H9 (cell line): ENCODE measurements at regions not wholly inside any gene's neighbourhood (a gene's known extent, or its start where the extent isn't known, plus 50 kb on each side); places are given as distances from the start of the nearest gene placed in this dataset.

Source experiments
- DNase-seq: peaks from one replicate; pipeline ENCODE4 v3.0.0-alpha.2; 2017
- H2AFZ ChIP-seq: one replicate; pipeline ENCODE4 v1.6.1; 2013; ENCODE audit warnings: mild to moderate bottlenecking, low read length, control low read depth, moderate library complexity
- H2AK5ac ChIP-seq: 2 replicates; pipeline ENCODE4 v1.6.1; 2013; ENCODE audit warnings: low read length, control low read depth, mixed read lengths; ENCODE audit not compliant: insufficient read length
- H2BK120ac ChIP-seq: one replicate; pipeline ENCODE4 v1.6.1; 2013; ENCODE audit warnings: low read depth, mild to moderate bottlenecking, low read length, control low read depth, inconsistent platforms; ENCODE audit not compliant: poor library complexity, severe bottlenecking
- H2BK12ac ChIP-seq: 2 replicates; pipeline ENCODE4 v1.6.1; 2013; ENCODE audit warnings: low read length, control low read depth, mixed read lengths, low read depth; ENCODE audit not compliant: insufficient read length
- H2BK15ac ChIP-seq: 2 replicates; pipeline ENCODE4 v1.6.1; 2013; ENCODE audit warnings: low read depth, low read length, control low read depth
- H2BK20ac ChIP-seq: one replicate; pipeline ENCODE4 v1.6.1; 2013; ENCODE audit warnings: low read depth, mild to moderate bottlenecking, low read length, control low read depth, inconsistent platforms; ENCODE audit not compliant: poor library complexity, severe bottlenecking
- H2BK5ac ChIP-seq: 2 replicates; pipeline ENCODE4 v1.6.1; 2013; ENCODE audit warnings: low read length, control low read depth, mixed read lengths; ENCODE audit not compliant: insufficient read length
- H3K14ac ChIP-seq: 2 replicates; pipeline ENCODE4 v1.6.1; 2013; ENCODE audit warnings: low read length, control low read depth; ENCODE audit not compliant: insufficient read depth
- H3K18ac ChIP-seq: 2 replicates; pipeline ENCODE4 v1.6.1; 2013; ENCODE audit warnings: low read depth, mild to moderate bottlenecking, mixed read lengths, low read length, control low read depth; ENCODE audit not compliant: insufficient read length
- H3K23ac ChIP-seq: 2 replicates; pipeline ENCODE4 v1.6.1; 2013; ENCODE audit warnings: low read length, control low read depth, mixed read lengths, low read depth; ENCODE audit not compliant: insufficient read length
- H3K23me2 ChIP-seq: 2 replicates; pipeline ENCODE4 v1.6.1; 2013; ENCODE audit warnings: low read depth, mild to moderate bottlenecking, mixed read lengths, low read length, control low read depth; ENCODE audit not compliant: insufficient read length, poor library complexity, severe bottlenecking
- H3K27ac ChIP-seq: 2 replicates; pipeline ENCODE4 v1.5.1; 2013; ENCODE audit warnings: low read length, control low read depth, mixed read lengths, low read depth; ENCODE audit not compliant: insufficient read length
- H3K27me3 ChIP-seq: 2 replicates; pipeline ENCODE4 v1.6.1; 2013; ENCODE audit warnings: low read length, control low read depth, inconsistent platforms; ENCODE audit not compliant: insufficient read depth
- H3K4ac ChIP-seq: 2 replicates; pipeline ENCODE4 v1.6.1; 2013; ENCODE audit warnings: low read depth, mild to moderate bottlenecking, control low read depth, inconsistent platforms, low read length, moderate library complexity
- H3K4me1 ChIP-seq: 2 replicates; pipeline ENCODE4 v1.6.1; 2013; ENCODE audit warnings: low read length, control low read depth, inconsistent platforms; ENCODE audit not compliant: insufficient read depth
- H3K4me2 ChIP-seq: 2 replicates; pipeline ENCODE4 v1.6.1; 2013; ENCODE audit warnings: low read length, control low read depth, mixed read lengths; ENCODE audit not compliant: insufficient read length, insufficient read depth
- H3K56ac ChIP-seq: 2 replicates; pipeline ENCODE4 v1.6.1; 2013; ENCODE audit warnings: low read depth, mild to moderate bottlenecking, mixed read lengths, low read length, control low read depth; ENCODE audit not compliant: insufficient read length
- H3K79me1 ChIP-seq: 2 replicates; pipeline ENCODE4 v1.6.1; 2013; ENCODE audit warnings: low read depth, mild to moderate bottlenecking, moderate library complexity, low read length, control low read depth, inconsistent platforms; ENCODE audit not compliant: insufficient read depth, poor library complexity, severe bottlenecking
- H3K79me2 ChIP-seq: 2 replicates; pipeline ENCODE4 v1.6.1; 2013; ENCODE audit warnings: low read length, control low read depth, inconsistent platforms; ENCODE audit not compliant: insufficient read depth
- H3K9ac ChIP-seq: 2 replicates; pipeline ENCODE4 v1.6.1; 2013; ENCODE audit warnings: low read length, control low read depth, mixed read lengths; ENCODE audit not compliant: insufficient read length; ENCODE audit errors: extremely low read depth
- H3K9me3 ChIP-seq: one replicate; pipeline ENCODE4 v1.6.1; 2013; ENCODE audit warnings: low read depth, low read length, inconsistent platforms; ENCODE audit not compliant: control insufficient read depth
- H3T11ph ChIP-seq: one replicate; pipeline ENCODE4 v1.6.1; 2013; ENCODE audit warnings: mild to moderate bottlenecking, low read length, control low read depth, inconsistent platforms
- H4K20me1 ChIP-seq: one replicate; pipeline ENCODE4 v1.6.1; 2013; ENCODE audit not compliant: control insufficient read depth, insufficient read length, insufficient read depth
- H4K5ac ChIP-seq: 2 replicates; pipeline ENCODE4 v1.6.1; 2013; ENCODE audit warnings: low read depth, mild to moderate bottlenecking, mixed read lengths, low read length, control low read depth; ENCODE audit not compliant: insufficient read length
- H4K8ac ChIP-seq: replicated peaks from 2 replicates; pipeline ENCODE4 v1.6.1; 2013; ENCODE audit warnings: low read length, control low read depth, mixed read lengths, low read depth; ENCODE audit not compliant: insufficient read length
- H4K91ac ChIP-seq: 2 replicates; pipeline ENCODE4 v1.6.1; 2013; ENCODE audit warnings: low read depth, mild to moderate bottlenecking, moderate library complexity, mixed read lengths, low read length, control low read depth; ENCODE audit not compliant: insufficient read length
- H3K27ac Mint-ChIP-seq, 3 experiments: 2 replicates in 2 of 3; 3 replicates in 1 of 3; pipeline ENCODE4 v1.8.0; 2020 to 2021; ENCODE audit warnings: mixed read lengths in 3 of 3, mild to moderate bottlenecking in 1 of 3, moderate library complexity in 1 of 3
- H3K27me3 Mint-ChIP-seq: 2 replicates; pipeline ENCODE4 v1.8.0; 2021; ENCODE audit warnings: low read depth, mild to moderate bottlenecking, moderate library complexity, mixed read lengths
- H3K36me3 Mint-ChIP-seq, 3 experiments: 2 replicates in 2 of 3; 3 replicates in 1 of 3; pipeline ENCODE4 v1.8.0; 2020 to 2021; ENCODE audit warnings: low read depth in 3 of 3, mixed read lengths in 3 of 3; ENCODE audit not compliant: insufficient read depth in 1 of 3
- H3K4me1 Mint-ChIP-seq, 2 experiments: 2 replicates each; pipeline ENCODE4 v1.8.0; 2020; ENCODE audit warnings: mixed read lengths in 2 of 2
- H3K4me3 Mint-ChIP-seq, 2 experiments: 2 replicates in 1 of 2; 3 replicates in 1 of 2; pipeline ENCODE4 v1.8.0; 2020 to 2021; ENCODE audit warnings: mild to moderate bottlenecking in 2 of 2, mixed read lengths in 2 of 2, moderate library complexity in 1 of 2
- H3K9me3 Mint-ChIP-seq, 2 experiments: 2 replicates in 1 of 2; 3 replicates in 1 of 2; pipeline ENCODE4 v1.8.0; 2020; ENCODE audit warnings: mild to moderate bottlenecking in 2 of 2, mixed read lengths in 2 of 2, moderate library complexity in 1 of 2
- WGBS: extraction: QIAGEN DNeasy Blood & Tissue Kit; methylation state at CpG from one replicate; pipeline ENCODE4 v1.1.7; 2013; ENCODE audit warnings: missing lambda C conversion rate, low lambda C conversion rate, mixed read lengths; ENCODE audit not compliant: insufficient read length; ENCODE audit errors: extremely low coverage; 5-methylcytosine and 5-hydroxymethylcytosine counted together
- TF ChIP-seq, protein P1 (sequence below): fragments of 200-600 bp; sonication (generic); conservative IDR thresholded peaks from 3 replicates; pipeline ENCODE4 v1.8.0; 2021; ENCODE audit warnings: antibody characterized with exemption, mild to moderate bottlenecking

DNA sequence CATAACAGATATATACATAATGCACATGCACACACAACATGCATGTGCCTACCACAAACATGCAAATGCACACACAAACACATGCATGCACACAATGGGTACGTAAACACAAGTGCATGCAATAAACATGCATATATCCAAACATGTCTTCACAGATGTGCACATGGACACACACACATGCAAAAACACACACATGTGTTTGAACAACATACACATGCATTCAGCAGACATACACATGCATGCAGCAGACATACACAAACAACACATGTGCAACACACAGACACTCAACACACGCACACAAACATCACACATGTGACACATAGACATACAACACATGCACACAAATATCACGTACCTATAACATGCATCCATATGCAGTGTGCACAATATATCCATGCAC is 74.2 kb downstream of the KLF6 start:
- Histone ChIP-seq H3T11ph (no peak overlapping the region), H3K4ac (no peak overlapping the region), H2BK15ac (no peak overlapping the region), H3K18ac (no peak overlapping the region), H3K27ac (no peak overlapping the region), H3K4me2 (no peak overlapping the region), H2BK5ac (no peak overlapping the region), H2BK120ac (no peak overlapping the region), H3K23me2 (no peaks in the 10 kb centered on the region), H3K79me2 (no peaks in the 10 kb centered on the region), H3K9ac (no peak overlapping the region), H2AFZ (no peak overlapping the region), H3K79me1 (no peaks in the 10 kb centered on the region), H4K5ac (no peak overlapping the region), H3K56ac (no peak overlapping the region), H3K23ac (no peak overlapping the region), H4K8ac (no peak overlapping the region), H3K27me3 (no peaks in the 10 kb centered on the region), H3K4me1 (no peaks in the 10 kb centered on the region), H2BK20ac (no peak overlapping the region), H3K9me3 (no peaks in the 10 kb centered on the region), H4K20me1 (no peaks in the 10 kb centered on the region), H3K14ac (no peak overlapping the region), H4K91ac (no peak overlapping the region), H2BK12ac (no peak overlapping the region), H2AK5ac (no peak overlapping the region)
- H3K27me3 Mint-ChIP-seq: no peaks in the 10 kb centered on the region
- no peak for DNase-seq
- no peaks in the 10 kb centered on the region; a peak in 1 of 7 replicates for H3K36me3 Mint-ChIP-seq
- TF ChIP-seq, protein P1, sequence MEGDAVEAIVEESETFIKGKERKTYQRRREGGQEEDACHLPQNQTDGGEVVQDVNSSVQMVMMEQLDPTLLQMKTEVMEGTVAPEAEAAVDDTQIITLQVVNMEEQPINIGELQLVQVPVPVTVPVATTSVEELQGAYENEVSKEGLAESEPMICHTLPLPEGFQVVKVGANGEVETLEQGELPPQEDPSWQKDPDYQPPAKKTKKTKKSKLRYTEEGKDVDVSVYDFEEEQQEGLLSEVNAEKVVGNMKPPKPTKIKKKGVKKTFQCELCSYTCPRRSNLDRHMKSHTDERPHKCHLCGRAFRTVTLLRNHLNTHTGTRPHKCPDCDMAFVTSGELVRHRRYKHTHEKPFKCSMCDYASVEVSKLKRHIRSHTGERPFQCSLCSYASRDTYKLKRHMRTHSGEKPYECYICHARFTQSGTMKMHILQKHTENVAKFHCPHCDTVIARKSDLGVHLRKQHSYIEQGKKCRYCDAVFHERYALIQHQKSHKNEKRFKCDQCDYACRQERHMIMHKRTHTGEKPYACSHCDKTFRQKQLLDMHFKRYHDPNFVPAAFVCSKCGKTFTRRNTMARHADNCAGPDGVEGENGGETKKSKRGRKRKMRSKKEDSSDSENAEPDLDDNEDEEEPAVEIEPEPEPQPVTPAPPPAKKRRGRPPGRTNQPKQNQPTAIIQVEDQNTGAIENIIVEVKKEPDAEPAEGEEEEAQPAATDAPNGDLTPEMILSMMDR: no peak
- WGBS: no CpG with 5 or more reads among the region's 3 CpGs
- no peak overlapping the region for H3K27ac Mint-ChIP-seq
- H3K4me3 Mint-ChIP-seq: no peak overlapping the region
- peaks cover 3 to 9% of the 10 kb centered on the region in 2 experiments; a peak in 2 of 5 replicates for H3K9me3 Mint-ChIP-seq
- H3K4me1 Mint-ChIP-seq: peaks cover 0 to 4% of the 10 kb centered on the region in 2 experiments; a peak in 1 of 4 replicates
